GM19099 (cell line): ENCODE measurements at regions not wholly inside any gene's neighbourhood (a gene's known extent, or its start where the extent isn't known, plus 50 kb on each side); places are given as distances from the start of the nearest gene placed in this dataset.

Source experiments
- POLR2A ChIP-seq: IDR thresholded peaks from 3 replicates; pipeline ENCODE4 v1.6.1; 2011; ENCODE audit warnings: low read depth; ENCODE audit not compliant: insufficient read length; ENCODE audit errors: extremely low read depth

DNA sequence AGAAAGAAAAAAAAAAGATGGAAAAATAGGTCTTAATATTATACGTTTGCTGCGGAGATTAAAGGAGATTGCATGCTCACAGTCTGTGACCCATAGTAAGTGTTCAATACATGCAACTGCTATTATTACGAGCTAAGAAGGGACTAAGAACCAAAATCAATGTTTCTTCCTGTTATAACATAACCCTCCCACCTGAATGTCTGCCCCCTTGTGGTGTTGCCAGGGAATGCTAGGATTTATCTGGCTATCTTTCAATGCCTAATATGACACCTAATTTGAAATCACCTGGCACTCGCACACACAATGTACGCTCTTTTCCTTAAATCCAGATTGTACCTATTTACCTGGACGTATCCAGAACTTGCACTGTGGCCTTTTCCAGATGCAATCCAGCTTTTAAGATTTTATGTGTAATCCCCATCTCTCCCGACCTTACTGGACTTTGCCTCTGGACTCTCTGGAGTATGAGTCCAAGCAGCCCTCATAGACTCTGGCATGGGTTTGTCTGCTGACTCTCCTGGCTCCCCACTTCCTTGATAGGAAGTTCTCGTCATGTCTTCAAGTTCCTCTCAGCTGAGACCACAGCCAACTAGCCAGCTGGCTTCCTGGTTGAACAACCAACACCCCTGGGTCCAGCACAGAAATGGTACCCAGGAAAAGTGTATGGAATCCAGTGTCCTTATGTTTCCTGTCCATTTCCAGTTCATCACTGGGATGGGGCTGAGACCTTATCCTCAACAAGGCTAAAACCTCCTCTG lies 151.5 kb downstream of the CCDC34 start:
- TF ChIP-seq POLR2A = no peak

DNA sequence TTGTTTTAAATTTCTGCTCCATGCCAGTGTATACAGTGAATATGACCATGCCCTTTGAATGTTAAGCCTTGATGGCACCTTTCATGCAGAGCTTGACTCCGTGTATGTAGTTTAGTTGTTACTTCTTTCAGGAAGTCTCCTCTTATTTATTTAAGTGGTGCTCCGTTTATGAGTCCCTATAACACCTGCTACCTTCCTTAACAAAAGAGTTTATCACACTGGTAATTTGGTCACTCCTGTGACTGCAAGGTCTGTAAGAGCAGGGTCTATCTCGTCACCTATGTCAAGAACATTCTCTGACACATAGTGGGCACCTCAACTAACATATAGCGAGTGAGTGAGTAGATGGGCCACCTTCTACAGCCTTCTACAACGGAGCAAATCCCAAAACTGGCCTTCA lies 152.5 kb downstream of the CCDC34 start:
- no peak for TF ChIP-seq POLR2A

DNA sequence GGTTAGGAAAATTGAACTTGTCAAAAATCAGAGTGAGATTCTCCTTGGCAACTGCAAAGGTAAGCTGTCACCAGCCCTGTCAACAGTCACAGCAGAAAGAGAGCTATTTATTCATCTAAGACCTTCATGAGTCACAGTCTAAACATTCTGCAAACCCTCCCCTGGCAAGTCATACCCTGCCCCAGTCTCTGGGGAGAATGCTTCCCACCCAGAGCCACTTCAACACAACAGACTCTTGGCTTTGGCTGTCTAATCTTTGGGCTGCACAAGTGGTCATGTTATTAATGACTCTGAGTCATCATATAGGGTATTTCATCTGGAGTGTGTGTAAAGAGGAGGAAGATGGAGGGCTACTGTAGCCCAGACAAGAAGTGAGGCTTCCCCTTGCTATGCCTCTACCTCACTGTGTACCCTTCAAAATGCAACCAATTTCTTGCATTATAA lies 153.4 kb downstream of the CCDC34 start:
- no peak for TF ChIP-seq POLR2A

DNA sequence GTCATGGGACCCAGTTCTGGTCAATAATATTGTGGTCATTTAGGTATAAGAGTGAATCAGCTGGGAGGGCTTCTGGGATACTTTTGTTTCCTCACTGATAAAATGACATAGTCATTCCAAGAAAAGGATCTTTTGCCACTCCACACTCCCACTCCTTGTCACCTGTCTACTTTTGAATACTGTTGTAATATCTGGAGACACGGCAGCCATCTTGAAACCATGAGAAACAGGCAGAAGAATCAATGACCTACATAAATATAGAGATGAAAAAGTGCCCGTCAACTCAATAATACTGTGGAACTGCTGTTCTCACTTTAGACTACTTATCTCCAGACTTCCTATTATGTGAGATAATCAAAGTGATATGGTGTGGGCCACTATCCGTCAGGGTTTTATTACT lies 154.2 kb downstream of the CCDC34 start:
- no peak for TF ChIP-seq POLR2A

DNA sequence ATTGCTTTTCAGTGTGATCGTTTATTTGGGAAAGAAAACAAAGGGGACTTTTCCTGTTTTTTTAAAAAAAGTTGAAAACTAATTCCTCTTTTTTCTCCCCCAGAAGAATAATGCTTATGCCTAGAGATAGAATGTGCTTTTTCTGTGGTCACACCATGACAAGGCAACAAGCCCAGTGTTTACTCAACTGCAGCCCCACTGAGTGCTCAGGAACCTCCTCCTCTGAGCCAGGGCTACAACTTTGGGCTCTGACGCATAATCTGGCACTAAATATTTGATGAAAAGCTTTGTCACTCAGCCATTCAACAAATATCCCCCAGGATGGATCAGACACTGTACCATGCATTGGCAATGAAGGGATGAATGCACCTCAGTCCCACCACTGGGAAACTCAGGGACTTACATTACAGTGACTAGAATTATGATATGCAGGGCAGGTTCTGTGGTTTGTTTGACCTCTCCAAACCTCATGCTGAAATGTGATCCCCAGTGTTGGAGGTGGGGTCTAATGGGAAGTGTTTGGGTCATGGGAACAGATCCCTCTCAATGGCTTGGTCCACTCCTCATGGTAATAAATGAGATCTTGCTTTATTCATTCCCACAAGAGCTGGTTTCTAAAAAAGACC lies 155.9 kb downstream of the CCDC34 start:
- no peak for TF ChIP-seq POLR2A

DNA sequence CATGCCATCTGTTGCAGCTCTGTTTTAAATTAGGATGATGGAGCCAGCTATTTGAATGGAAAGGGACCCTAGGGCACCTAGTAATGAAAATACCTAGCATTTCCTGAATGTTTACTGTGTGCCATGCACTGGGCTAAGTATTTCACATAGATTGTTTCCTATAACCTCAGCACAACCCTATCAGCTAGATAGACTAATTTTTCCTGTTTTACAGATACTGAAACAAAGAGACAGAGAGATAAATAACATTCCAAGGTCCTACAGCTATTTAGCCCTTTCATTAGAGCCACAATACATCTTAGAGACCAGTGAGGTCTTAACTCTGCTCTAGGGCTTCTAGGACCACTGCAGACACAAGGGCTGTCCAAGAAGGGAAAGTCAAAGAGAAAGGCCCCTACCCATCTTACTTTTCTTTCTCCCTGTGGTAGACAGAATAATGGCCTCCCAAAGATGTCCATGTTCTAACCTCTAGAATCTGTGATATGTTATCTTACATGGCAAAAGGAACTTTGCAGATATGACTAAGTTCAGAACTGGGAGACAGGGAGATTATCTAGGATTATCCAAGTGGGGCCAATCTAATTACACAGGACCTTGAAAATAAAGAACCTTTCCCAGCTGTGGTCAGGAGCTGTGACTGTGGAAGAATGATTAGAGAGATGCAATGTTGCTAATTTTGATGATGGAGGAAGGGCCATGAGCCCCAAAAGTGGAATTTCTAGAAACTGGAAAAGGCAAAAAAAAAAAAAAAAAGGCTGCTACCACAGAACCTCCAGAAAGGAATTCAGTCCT lies 157.0 kb downstream of the CCDC34 start:
- TF ChIP-seq POLR2A = no peak

DNA sequence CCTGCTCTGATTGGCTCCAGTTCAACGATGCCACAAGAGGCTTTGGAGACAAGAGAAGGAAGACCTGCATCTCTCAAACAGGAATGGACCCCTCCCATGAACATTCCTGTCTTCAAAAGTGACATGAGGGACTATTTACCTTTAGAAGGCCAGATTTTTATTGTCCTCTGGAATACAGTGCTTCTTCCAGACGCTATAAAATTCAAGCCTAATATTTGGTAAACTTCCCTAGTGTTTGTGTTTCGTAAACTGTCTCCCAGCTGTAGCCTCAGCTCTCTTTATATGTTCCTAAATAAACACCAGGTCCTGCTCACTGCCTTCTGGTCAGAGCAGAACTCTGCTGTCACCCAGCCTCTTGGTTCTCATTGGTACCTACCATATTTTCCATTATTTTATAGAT lies 157.8 kb downstream of the CCDC34 start:
- no peak for TF ChIP-seq POLR2A

DNA sequence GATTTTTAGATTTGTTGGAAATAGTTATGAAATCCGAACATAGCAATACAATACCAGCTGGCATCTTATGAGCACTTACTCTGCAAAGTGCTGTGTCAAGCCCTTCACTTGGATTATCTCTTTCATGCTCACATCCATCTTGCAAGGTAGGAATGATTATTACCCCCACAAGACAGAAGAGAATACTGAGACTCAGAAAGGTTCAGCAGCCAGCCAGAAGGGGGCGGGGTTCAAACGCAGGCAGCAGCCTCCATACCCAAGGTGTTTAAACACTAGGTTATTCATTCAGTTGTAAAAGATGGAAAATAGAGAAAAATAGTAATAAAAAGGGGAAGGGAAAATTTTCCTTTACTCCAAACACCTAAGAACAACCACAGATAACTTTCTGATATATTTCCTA lies 158.5 kb downstream of the CCDC34 start:
- no peak for TF ChIP-seq POLR2A

DNA sequence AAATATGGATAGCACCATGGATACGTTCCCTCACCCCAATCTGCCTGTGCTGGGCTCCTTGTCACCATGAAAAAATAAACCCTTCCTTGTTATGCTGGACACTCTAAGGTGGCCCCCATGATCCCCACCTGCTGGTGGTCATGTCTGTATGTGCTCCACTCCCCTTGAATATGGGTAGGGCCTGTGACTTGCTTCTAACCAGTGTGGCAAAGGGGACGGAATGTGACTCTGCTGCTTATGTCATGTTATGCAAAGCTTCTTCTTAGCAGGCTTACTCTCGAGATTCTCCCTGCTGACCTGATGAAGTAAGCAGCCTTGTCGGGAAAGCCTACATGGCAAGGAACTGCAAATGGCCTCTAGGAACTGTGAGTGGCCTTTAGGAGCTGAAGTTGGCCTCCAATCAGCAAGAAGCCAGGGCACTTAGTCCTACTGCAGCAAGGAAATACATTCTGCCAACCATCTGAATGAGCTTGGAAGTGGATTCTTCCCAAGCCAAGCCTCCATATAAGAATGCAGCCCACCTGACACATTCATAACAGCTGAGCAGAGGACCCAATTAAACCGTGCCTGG lies 159.9 kb downstream of the CCDC34 start:
- TF ChIP-seq POLR2A = no peak

DNA sequence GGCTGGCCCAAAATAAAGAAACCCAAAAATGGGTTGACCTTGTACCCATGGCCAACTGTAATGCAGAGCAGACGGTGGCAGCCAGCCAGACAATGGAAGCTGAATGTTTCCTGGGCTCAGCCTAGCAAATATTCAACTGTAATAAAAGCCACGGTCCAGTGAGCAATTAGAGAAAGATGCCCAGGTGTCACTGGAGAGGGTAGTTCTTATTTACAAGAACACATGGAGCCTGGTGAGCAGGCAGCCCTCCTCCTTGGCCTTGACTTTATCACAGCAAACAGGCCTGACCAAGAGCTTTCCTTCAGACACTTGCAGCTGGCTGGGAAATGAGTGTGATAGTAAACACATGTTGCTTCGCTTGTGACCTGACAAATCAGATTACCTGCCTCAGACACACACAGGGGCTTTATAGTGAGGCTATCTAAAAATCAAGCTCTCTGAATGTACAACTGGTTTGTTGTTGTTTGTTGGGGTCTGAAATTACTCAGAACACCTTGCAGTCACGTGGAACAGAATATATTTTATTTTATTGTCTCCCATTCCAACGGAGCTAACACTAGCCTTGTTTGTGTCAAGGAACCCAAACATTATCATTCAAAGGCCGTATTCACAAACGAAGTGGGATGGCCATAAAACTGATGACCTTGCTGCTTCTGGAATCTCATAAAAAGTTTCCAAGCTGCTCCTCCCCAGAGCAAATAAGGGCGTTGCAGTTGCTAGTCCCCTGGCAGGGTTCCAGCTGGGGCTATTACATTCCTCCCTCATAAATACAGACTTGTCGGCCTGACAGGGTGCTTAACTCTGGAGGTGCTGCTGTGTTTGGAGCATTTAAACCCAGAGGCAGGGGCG lies 161.1 kb downstream of the BBOX1 start:
- TF ChIP-seq POLR2A = no peak

DNA sequence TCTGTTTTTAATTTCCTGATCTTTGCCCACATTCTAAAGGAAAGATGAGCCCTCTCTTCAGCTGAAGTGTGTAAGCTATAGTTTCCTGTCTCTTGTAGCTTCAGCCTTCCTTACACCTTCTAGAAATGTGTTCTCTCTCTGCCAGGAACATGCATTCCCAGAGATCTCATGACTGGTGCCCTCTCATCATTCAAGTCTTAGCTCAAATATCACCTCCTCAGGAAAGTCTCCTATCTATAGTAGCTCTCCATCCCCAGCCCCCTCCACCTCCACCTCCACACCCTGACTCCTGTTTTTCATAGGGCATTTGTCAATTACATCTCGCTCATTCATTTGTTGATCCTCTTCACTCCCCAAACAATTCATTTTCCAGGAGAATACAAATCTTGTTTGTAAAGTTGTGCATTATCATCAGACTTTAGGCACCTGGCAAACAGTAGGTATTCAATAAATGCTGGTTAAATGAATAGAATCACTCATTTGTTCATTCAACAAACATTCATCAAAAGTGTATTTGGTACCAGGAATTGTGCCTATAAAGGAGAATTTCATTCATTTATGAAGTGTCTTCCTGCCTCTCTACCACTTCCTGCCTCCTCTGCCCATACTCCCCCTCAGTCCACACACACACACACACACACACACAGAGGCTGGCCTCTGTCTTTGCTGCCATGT lies 160.3 kb downstream of the BBOX1 start:
- TF ChIP-seq POLR2A = no peak

DNA sequence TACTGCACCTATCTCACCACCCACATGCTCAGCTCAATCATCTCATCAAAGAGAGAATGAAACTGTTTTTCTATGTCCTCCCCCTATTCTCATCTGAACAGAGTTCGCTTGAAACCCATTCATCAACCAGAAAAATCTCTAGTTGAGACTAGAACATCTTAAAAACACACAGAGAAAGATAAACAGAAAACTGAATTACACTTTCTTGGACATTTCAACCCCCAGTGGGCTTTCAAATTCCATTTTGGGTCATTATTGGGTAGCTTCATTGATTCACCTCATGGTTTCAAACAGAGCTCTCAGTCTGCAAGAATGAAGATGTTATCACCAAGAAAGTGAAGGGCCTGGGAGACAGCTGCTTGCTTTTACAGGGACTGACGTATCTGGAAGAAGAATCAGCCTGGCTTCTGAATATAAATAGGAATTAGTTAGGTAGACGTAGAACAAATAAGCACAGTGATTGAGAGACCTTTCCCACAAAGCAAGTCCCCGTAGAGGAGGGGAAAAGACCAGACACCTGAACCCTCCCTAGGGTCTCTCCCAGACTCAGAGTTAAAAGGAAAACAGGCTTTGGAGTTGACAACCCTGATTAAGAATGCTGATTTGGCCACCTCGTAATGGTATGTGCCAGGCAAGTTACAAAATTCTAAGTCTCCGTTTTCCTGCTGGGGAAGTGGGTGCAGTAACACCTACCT lies 155.7 kb downstream of the BBOX1 start:
- TF ChIP-seq POLR2A = no peak

DNA sequence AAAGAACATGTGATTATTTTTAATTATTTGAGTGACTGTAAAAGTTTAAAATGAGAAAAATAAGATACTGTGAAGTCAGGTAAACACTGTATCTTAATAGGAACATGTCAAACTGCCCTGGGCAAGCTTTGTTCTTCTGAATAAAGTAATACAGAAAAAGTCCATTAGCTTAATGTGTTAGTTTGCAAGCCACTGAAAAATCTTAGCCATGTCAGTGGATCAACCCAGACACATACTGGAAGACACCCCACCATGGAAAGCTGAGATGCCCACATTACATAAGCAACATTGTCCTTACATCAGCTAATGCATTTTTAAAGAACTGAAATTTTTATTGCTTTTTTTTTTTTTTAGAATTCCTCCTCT lies 155.2 kb downstream of the BBOX1 start:
- TF ChIP-seq POLR2A = no peak
